Mesenchymal stem cell (in vitro differentiated cells and primary cell): ENCODE measurements at regions not wholly inside any gene's neighbourhood (a gene's known extent, or its start where the extent isn't known, plus 50 kb on each side); places are given as distances from the start of the nearest gene placed in this dataset.

Experiments
- DNase-seq: peaks from one replicate; pipeline ENCODE4 v3.0.0-alpha.2; 2013
- H2AFZ ChIP-seq: one replicate; pipeline ENCODE4 v1.6.1; 2013; ENCODE audit warnings: low read depth, mild to moderate bottlenecking, control low read depth, inconsistent platforms, low read length, moderate library complexity
- H2AK5ac ChIP-seq: 2 replicates; pipeline ENCODE4 v1.6.1; 2013; ENCODE audit warnings: low read length, moderate library complexity, mild to moderate bottlenecking, inconsistent platforms; ENCODE audit not compliant: severe bottlenecking
- H2BK120ac ChIP-seq: one replicate; pipeline ENCODE4 v1.6.1; 2013; ENCODE audit warnings: low read depth, mild to moderate bottlenecking, inconsistent platforms, low read length, moderate library complexity
- H2BK12ac ChIP-seq, 2 experiments: one replicate each; pipeline ENCODE4 v1.6.1; 2013; ENCODE audit warnings: inconsistent platforms in 2 of 2, low read length in 2 of 2, mild to moderate bottlenecking in 2 of 2, moderate library complexity in 2 of 2, control low read depth in 1 of 2
- H2BK15ac ChIP-seq: one replicate; pipeline ENCODE4 v1.6.1; 2013; ENCODE audit warnings: mild to moderate bottlenecking, low read depth, inconsistent platforms; ENCODE audit not compliant: poor library complexity, severe bottlenecking
- H2BK5ac ChIP-seq: 2 replicates; pipeline ENCODE4 v1.6.1; 2013; ENCODE audit warnings: low read depth, mild to moderate bottlenecking, low read length, control low read depth, inconsistent platforms; ENCODE audit not compliant: poor library complexity, severe bottlenecking
- H3K14ac ChIP-seq, 2 experiments: one replicate each; pipeline ENCODE4 v1.6.1; 2013; ENCODE audit warnings: inconsistent platforms in 2 of 2, low read length in 2 of 2, control low read depth in 1 of 2, mild to moderate bottlenecking in 1 of 2, moderate library complexity in 1 of 2
- H3K18ac ChIP-seq, 2 experiments: one replicate each; pipeline ENCODE4 v1.6.1; 2013; ENCODE audit warnings: inconsistent platforms in 2 of 2, low read length in 2 of 2, control low read depth in 1 of 2, low read depth in 1 of 2, mild to moderate bottlenecking in 1 of 2
- H3K23ac ChIP-seq, 2 experiments: one replicate each; pipeline ENCODE4 v1.6.1; 2013; ENCODE audit warnings: inconsistent platforms in 2 of 2, low read length in 2 of 2, mild to moderate bottlenecking in 2 of 2, moderate library complexity in 2 of 2, control low read depth in 1 of 2
- H3K27ac ChIP-seq: 2 replicates; pipeline ENCODE4 v1.5.1; 2013; ENCODE audit warnings: mild to moderate bottlenecking, moderate library complexity, low read length, control low read depth, inconsistent platforms; ENCODE audit not compliant: poor library complexity, severe bottlenecking
- H3K27me3 ChIP-seq, 2 experiments: 2 replicates each; pipeline versions ENCODE4 v1.6.1 to v1.7.0; 2013; ENCODE audit warnings: low read length in 2 of 2, mild to moderate bottlenecking in 2 of 2, moderate library complexity in 2 of 2, control low read depth in 1 of 2, inconsistent platforms in 1 of 2; ENCODE audit not compliant: control insufficient read depth in 1 of 2, insufficient read depth in 1 of 2
- H3K36me3 ChIP-seq, 2 experiments: 2 replicates each; pipeline versions ENCODE4 v1.6.1 to v1.7.0; 2013; ENCODE audit warnings: low read length in 2 of 2, control low read depth in 1 of 2, inconsistent platforms in 1 of 2, low read depth in 1 of 2, mild to moderate bottlenecking in 1 of 2; ENCODE audit not compliant: insufficient read depth in 2 of 2, control insufficient read depth in 1 of 2
- H3K4ac ChIP-seq, 2 experiments: one replicate each; pipeline ENCODE4 v1.6.1; 2013; ENCODE audit warnings: inconsistent platforms in 2 of 2, low read length in 2 of 2, mild to moderate bottlenecking in 2 of 2, moderate library complexity in 2 of 2, control low read depth in 1 of 2, low read depth in 1 of 2
- H3K4me1 ChIP-seq: 2 replicates; pipeline ENCODE4 v1.6.1; 2013; ENCODE audit warnings: low read depth, low read length, control low read depth; ENCODE audit not compliant: control insufficient read depth, insufficient read depth
- H3K4me2 ChIP-seq: 2 replicates; pipeline ENCODE4 v1.6.1; 2013; ENCODE audit warnings: low read length, mild to moderate bottlenecking, inconsistent platforms; ENCODE audit not compliant: poor library complexity, severe bottlenecking
- H3K4me3 ChIP-seq, 2 experiments: 2 replicates each; pipeline versions ENCODE4 v1.5.1 to v1.7.0; 2013; ENCODE audit warnings: low read length in 2 of 2, mild to moderate bottlenecking in 2 of 2, control low read depth in 1 of 2, low read depth in 1 of 2; ENCODE audit not compliant: insufficient read depth in 1 of 2
- H3K79me1 ChIP-seq: replicated peaks from 2 replicates; pipeline ENCODE4 v1.6.1; 2013; ENCODE audit warnings: mild to moderate bottlenecking, control low read depth, low read length, inconsistent platforms; ENCODE audit not compliant: poor library complexity, severe bottlenecking
- H3K9ac ChIP-seq: 2 replicates; pipeline ENCODE4 v1.7.0; 2013; ENCODE audit warnings: mild to moderate bottlenecking, low read length, moderate library complexity
- H3K9me3 ChIP-seq: 2 replicates; pipeline ENCODE4 v1.7.0; 2013; ENCODE audit warnings: mild to moderate bottlenecking, low read length; ENCODE audit not compliant: control insufficient read depth
- H4K8ac ChIP-seq: one replicate; pipeline ENCODE4 v1.6.1; 2013; ENCODE audit warnings: inconsistent platforms, mild to moderate bottlenecking, low read length, moderate library complexity
- H4K91ac ChIP-seq: one replicate; pipeline ENCODE4 v1.6.1; 2013; ENCODE audit warnings: mild to moderate bottlenecking, low read length, inconsistent platforms
- WGBS: methylation state at CpG from one replicate; pipeline ENCODE4 v1.1.7; 2013; ENCODE audit warnings: mixed read lengths; 5-methylcytosine and 5-hydroxymethylcytosine counted together

DNA sequence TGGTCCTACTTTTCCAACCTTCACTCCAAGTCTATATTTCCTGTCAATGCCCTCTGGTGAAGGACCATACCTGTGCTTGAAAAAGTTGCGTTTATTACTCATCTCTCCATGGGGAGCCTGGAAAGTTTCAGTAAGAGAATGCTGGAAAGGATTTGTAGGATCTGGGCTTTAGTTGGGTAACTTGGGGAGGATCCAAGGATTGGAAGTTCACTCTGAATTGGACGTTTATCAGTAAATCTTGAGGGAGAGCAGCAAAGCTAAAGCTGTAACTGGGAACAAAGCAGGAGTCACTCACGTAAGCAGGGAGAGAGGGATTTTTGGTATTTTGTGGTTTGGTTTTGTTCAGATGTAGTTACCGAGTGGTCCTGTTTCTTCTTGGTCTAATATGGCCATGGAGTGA is 51.4 kb upstream of the NPVF start:
- no peak overlapping the region for H2BK15ac ChIP-seq
- 82% methylated on average over 4 of the region's 4 CpGs for WGBS
- no peak overlapping the region for H4K91ac ChIP-seq
- no peaks in the 10 kb centered on the region for H3K27me3 ChIP-seq
- H2BK120ac ChIP-seq, result no peak overlapping the region
- H3K79me1 ChIP-seq, result no peaks in the 10 kb centered on the region
- DNase-seq, result no peak
- H3K4me1 ChIP-seq, result no peaks in the 10 kb centered on the region
- H2BK5ac ChIP-seq, result no peak overlapping the region
- no peak overlapping the region for H3K23ac ChIP-seq
- H2BK12ac ChIP-seq, result no peak overlapping the region
- H3K27ac ChIP-seq, result no peak overlapping the region
- H2AK5ac ChIP-seq, result no peak overlapping the region
- H3K4me2 ChIP-seq, result no peak overlapping the region
- H3K36me3 ChIP-seq, result no peaks in the 10 kb centered on the region
- H3K4ac ChIP-seq, result no peak overlapping the region
- no peak overlapping the region for H4K8ac ChIP-seq
- H3K9me3 ChIP-seq, result no peaks in the 10 kb centered on the region
- no peak overlapping the region for H3K18ac ChIP-seq
- H3K9ac ChIP-seq, result no peak overlapping the region
- no peak overlapping the region for H2AFZ ChIP-seq
- H3K14ac ChIP-seq, result no peak overlapping the region
- no peak overlapping the region for H3K4me3 ChIP-seq

GRCh38 chr7:25280181-25280580 is 51.9 kb upstream of the NPVF start:
- 56% methylated on average over 1 of the region's 3 CpGs for WGBS
- Histone ChIP-seq H2BK120ac (no peak overlapping the region), H3K18ac (no peak overlapping the region)

GRCh38 chr7:25282194-25282593 is 53.9 kb upstream of the NPVF start:
- H3K4me3 ChIP-seq, result no peak overlapping the region
- no peak overlapping the region for H2AK5ac ChIP-seq
- no peak overlapping the region for H2BK15ac ChIP-seq
- H2BK12ac ChIP-seq, result no peak overlapping the region
- H3K27ac ChIP-seq, result no peak overlapping the region
- H3K4me1 ChIP-seq, result no peaks in the 10 kb centered on the region
- no peak overlapping the region for H3K9ac ChIP-seq
- H3K18ac ChIP-seq, result no peak overlapping the region
- H3K4ac ChIP-seq, result no peak overlapping the region
- H3K9me3 ChIP-seq, result no peaks in the 10 kb centered on the region
- H3K36me3 ChIP-seq, result no peaks in the 10 kb centered on the region
- H3K14ac ChIP-seq, result no peak overlapping the region
- no peak overlapping the region for H3K23ac ChIP-seq
- no peak overlapping the region for H2AFZ ChIP-seq
- no peak overlapping the region for H2BK5ac ChIP-seq
- no peak overlapping the region for H2BK120ac ChIP-seq
- 78% methylated on average over 7 of the region's 8 CpGs for WGBS
- no peaks in the 10 kb centered on the region for H3K27me3 ChIP-seq
- no peak overlapping the region for H4K91ac ChIP-seq
- DNase-seq, result no peak
- no peak overlapping the region for H4K8ac ChIP-seq
- H3K4me2 ChIP-seq, result no peak overlapping the region
- no peaks in the 10 kb centered on the region for H3K79me1 ChIP-seq

More at GRCh38 chr7:25280181-25280580, 51.9 kb upstream of the NPVF start:
- Histone ChIP-seq H3K23ac (no peak overlapping the region), H3K9ac (no peak overlapping the region), H3K9me3 (no peaks in the 10 kb centered on the region), H3K4ac (no peak overlapping the region), H4K91ac (no peak overlapping the region), H3K4me1 (no peaks in the 10 kb centered on the region), H3K4me2 (no peak overlapping the region), H2BK5ac (no peak overlapping the region), H3K4me3 (no peak overlapping the region), H2BK12ac (no peak overlapping the region), H4K8ac (no peak overlapping the region), H3K79me1 (no peaks in the 10 kb centered on the region), H3K14ac (no peak overlapping the region), H2AFZ (no peak overlapping the region), H3K27ac (no peak overlapping the region), H2BK15ac (no peak overlapping the region), H3K27me3 (no peaks in the 10 kb centered on the region), H3K36me3 (no peaks in the 10 kb centered on the region), H2AK5ac (no peak overlapping the region)
- DNase-seq, result no peak

DNA sequence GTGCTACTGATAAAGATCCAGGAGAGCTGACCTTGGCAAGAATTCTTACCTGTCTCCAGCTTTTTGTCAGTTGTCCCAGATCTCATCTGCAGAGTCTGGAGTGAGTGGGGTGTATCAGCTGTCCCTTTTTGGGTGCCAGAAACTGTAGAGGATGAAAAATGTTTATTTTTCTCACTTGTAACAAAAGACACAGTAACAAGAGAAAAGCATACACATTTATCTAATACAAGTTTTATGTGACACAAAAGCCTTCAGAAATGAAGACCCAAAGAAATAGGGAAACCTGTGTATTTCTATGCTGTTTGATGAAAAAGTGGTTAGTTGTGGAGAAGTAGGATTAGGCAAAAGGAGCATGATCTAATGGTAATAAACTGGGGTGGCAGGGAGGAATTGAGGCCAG is 58.5 kb upstream of the NPVF start:
- Histone ChIP-seq H3K9me3 (no peaks in the 10 kb centered on the region), H2BK120ac (no peak overlapping the region), H3K4me1 (no peaks in the 10 kb centered on the region), H3K4me3 (no peak overlapping the region), H3K79me1 (no peaks in the 10 kb centered on the region), H3K27ac (no peak overlapping the region), H3K9ac (no peak overlapping the region), H3K4me2 (no peak overlapping the region), H3K27me3 (no peaks in the 10 kb centered on the region), H3K23ac (no peak overlapping the region), H2AK5ac (no peak overlapping the region), H3K18ac (no peak overlapping the region), H3K14ac (no peak overlapping the region), H3K36me3 (no peaks in the 10 kb centered on the region), H2AFZ (no peak overlapping the region), H2BK15ac (no peak overlapping the region), H2BK5ac (no peak overlapping the region), H2BK12ac (no peak overlapping the region), H3K4ac (no peak overlapping the region), H4K91ac (no peak overlapping the region), H4K8ac (no peak overlapping the region)
- DNase-seq, result no peak
